Stimulated activated CD4-positive, alpha-beta T cell treated with anti-CD3 and anti-CD28 coated beads, Interleukin-4, amount 100 ng/mL, for 4 hours (primary cell): ENCODE measurements at regions not wholly inside any gene's neighbourhood (a gene's known extent, or its start where the extent isn't known, plus 50 kb on each side); places are given as distances from the start of the nearest gene placed in this dataset.
"Not testable (repeated sequence)": the region's sequence is repeated elsewhere in the genome, so short reads cannot be mapped to it uniquely, and the experiment has no call there.

Experiments used
- DNase-seq, 2 experiments: peaks; one replicate each; pipeline ENCODE4 v3.0.0-alpha.2; 2020

GRCh38 chr6:85278466-85279035, 171.3 kb upstream of the NT5E start:
- no peak for DNase-seq

GRCh38 chr6:85276026-85276425, 173.9 kb upstream of the NT5E start:
- DNase-seq = not testable (repeated sequence)

GRCh38 chr6:85275338-85275985, 174.4 kb upstream of the NT5E start:
- DNase-seq = no peak

- no peak for DNase-seq
These were observed 176.0 kb upstream of the NT5E start for GRCh38 chr6:85273870-85274269.

GRCh38 chr6:85273046-85273445, 176.8 kb upstream of the NT5E start:
- no peak for DNase-seq

- no peak for DNase-seq
These were observed 177.3 kb upstream of the NT5E start for GRCh38 chr6:85272592-85272991.

GRCh38 chr6:85262621-85263020, 187.3 kb upstream of the NT5E start:
- DNase-seq = no peak

- DNase-seq = no peak
These were observed 188.6 kb upstream of the NT5E start for GRCh38 chr6:85261271-85261670.

- no peak for DNase-seq
These were observed 194.2 kb upstream of the NT5E start for GRCh38 chr6:85255661-85256060.

- no peak for DNase-seq
These were observed 197.3 kb upstream of the NT5E start for GRCh38 chr6:85252552-85252951.

GRCh38 chr6:85252085-85252484, 197.8 kb upstream of the NT5E start:
- no peak for DNase-seq

- no peak for DNase-seq
These were observed 198.6 kb upstream of the NT5E start for GRCh38 chr6:85251300-85251699.

- no peak for DNase-seq
These were observed 199.2 kb upstream of the NT5E start for GRCh38 chr6:85250586-85251220.

- DNase-seq = no peak
These were observed 204.9 kb upstream of the NT5E start for GRCh38 chr6:85245004-85245403.

GRCh38 chr6:85241498-85242052, 208.3 kb upstream of the NT5E start:
- DNase-seq = no peak

GRCh38 chr6:85240787-85241385, 209.0 kb upstream of the NT5E start:
- DNase-seq = no peak

- no peak for DNase-seq
These were observed 212.4 kb upstream of the NT5E start for GRCh38 chr6:85237478-85237877.

- DNase-seq = no peak
These were observed 213.2 kb upstream of the NT5E start for GRCh38 chr6:85236636-85237035.

GRCh38 chr6:85227345-85227744, 222.5 kb upstream of the NT5E start:
- DNase-seq = not testable (repeated sequence)

- not testable (repeated sequence) for DNase-seq
These were observed 237.1 kb upstream of the NT5E start for GRCh38 chr6:85212794-85213193.

GRCh38 chr6:85195243-85195642, 254.6 kb upstream of the NT5E start:
- DNase-seq = no peak

GRCh38 chr6:85193339-85193738, 256.5 kb upstream of the NT5E start:
- DNase-seq = no peak

- no peak for DNase-seq
These were observed 257.3 kb upstream of the NT5E start for GRCh38 chr6:85192596-85192995.

GRCh38 chr6:85192186-85192585, 257.7 kb upstream of the NT5E start:
- DNase-seq = no peak
